ENCODE measurements at regions not wholly inside any gene's neighbourhood (a gene's known extent, or its start where the extent isn't known, plus 50 kb on each side); places are given as distances from the start of the nearest gene placed in this dataset.

DNA sequence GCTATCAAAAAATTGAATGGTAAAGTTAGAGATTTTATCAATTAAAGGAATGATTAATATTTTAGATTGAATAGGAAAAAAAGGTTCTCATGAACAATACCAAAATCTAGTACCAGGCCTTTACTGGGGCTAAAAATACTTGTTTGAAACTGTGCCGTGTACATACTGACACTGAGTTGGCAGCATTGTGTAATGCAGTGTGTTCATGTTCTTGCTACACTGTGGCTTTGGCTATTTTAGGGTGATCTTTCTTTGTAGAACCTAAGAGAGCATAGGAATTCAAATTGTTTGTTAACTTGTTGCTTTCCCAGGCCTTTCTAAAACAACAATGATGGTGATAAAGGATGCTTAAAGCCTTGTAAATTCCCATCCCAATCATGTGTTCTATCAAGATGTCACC is 80.9 kb downstream of the KIF4B start:
- TF ChIP-seq CTCF (IDR thresholded peaks at IDR 0.05) = no peak
- DNase-seq (no peak), ATAC-seq (peak in 2 of 4 donors; percentile 89 to 96)
- Histone ChIP-seq H3K27ac (no peak overlapping the region), H3K9me3 (no peaks in the 10 kb centered on the region), H3K36me3 (ENCODE audit: insufficient read depth in 1 of 2, low read depth in 1 of 2) (no peaks in the 10 kb centered on the region), H3K27me3 (ENCODE audit: insufficient read depth in 3 of 3, low read length in 2 of 3) (no peaks in the 10 kb centered on the region), H3K4me3 (no peak overlapping the region), H3K4me1 (no peaks in the 10 kb centered on the region)
- 59 to 67% (median 63%) methylated on average over 1 of the region's 1 CpG for WGBS, 3 donors
- intact Hi-C loops (cut with DNase I) = no loop called here

GRCh38 chr5:155097995-155098394 is 84.4 kb downstream of the KIF4B start:
- Histone ChIP-seq H3K4me3 (no peak overlapping the region), H3K27me3 (ENCODE audit: insufficient read depth in 3 of 3, low read length in 2 of 3) (no peaks in the 10 kb centered on the region), H3K9me3 (no peaks in the 10 kb centered on the region), H3K36me3 (ENCODE audit: insufficient read depth in 1 of 2, low read depth in 1 of 2) (no peaks in the 10 kb centered on the region), H3K4me1 (no peaks in the 10 kb centered on the region), H3K27ac (no peak overlapping the region)
- intact Hi-C loops (cut with DNase I) = no loop called here
- ATAC-seq = no peak
- no peak for DNase-seq
- WGBS, 3 donors = 48 to 86% (median 80%) methylated on average over 2 of the region's 2 CpGs
- no peak for TF ChIP-seq CTCF (IDR thresholded peaks at IDR 0.05)

- H3K27me3 ChIP-seq (ENCODE audit: insufficient read depth in 3 of 3, low read length in 2 of 3) = no peaks in the 10 kb centered on the region
- H3K4me1 ChIP-seq = no peaks in the 10 kb centered on the region
- intact Hi-C loops (cut with DNase I) = no loop called here
- TF ChIP-seq CTCF (IDR thresholded peaks at IDR 0.05) = no peak
- ATAC-seq (no peak), DNase-seq (no peak)
- no peaks in the 10 kb centered on the region for H3K36me3 ChIP-seq (ENCODE audit: insufficient read depth in 1 of 2, low read depth in 1 of 2)
- H3K27ac ChIP-seq = no peak overlapping the region
- H3K4me3 ChIP-seq = no peak overlapping the region
- no peaks in the 10 kb centered on the region for H3K9me3 ChIP-seq
- 57 to 65% (median 64%) methylated on average over 1 of the region's 1 CpG for WGBS, 3 donors
These were observed 84.9 kb downstream of the KIF4B start for GRCh38 chr5:155098433-155098832.

GRCh38 chr5:155101697-155102096 is 88.1 kb downstream of the KIF4B start:
- ATAC-seq (no peak), DNase-seq (no peak)
- intact Hi-C loops (cut with DNase I) = no loop called here
- no peaks in the 10 kb centered on the region for H3K4me1 ChIP-seq
- H3K9me3 ChIP-seq = no peaks in the 10 kb centered on the region
- no peak overlapping the region for H3K4me3 ChIP-seq
- no peaks in the 10 kb centered on the region for H3K27me3 ChIP-seq (ENCODE audit: insufficient read depth in 3 of 3, low read length in 2 of 3)
- WGBS, 3 donors = 41 to 56% (median 51%) methylated on average over 2 of the region's 2 CpGs
- TF ChIP-seq CTCF (IDR thresholded peaks at IDR 0.05) = no peak
- no peaks in the 10 kb centered on the region for H3K36me3 ChIP-seq (ENCODE audit: insufficient read depth in 1 of 2, low read depth in 1 of 2)
- no peak overlapping the region for H3K27ac ChIP-seq

GRCh38 chr5:155103146-155103545 is 89.6 kb downstream of the KIF4B start:
- no peak for ATAC-seq
- H3K4me1 ChIP-seq = no peaks in the 10 kb centered on the region
- H3K27me3 ChIP-seq (ENCODE audit: insufficient read depth in 3 of 3, low read length in 2 of 3) = no peaks in the 10 kb centered on the region
- intact Hi-C loops (cut with DNase I) = no loop called here
- H3K9me3 ChIP-seq = no peaks in the 10 kb centered on the region
- no peak for DNase-seq
- no peaks in the 10 kb centered on the region for H3K36me3 ChIP-seq (ENCODE audit: insufficient read depth in 1 of 2, low read depth in 1 of 2)
- WGBS, 3 donors = 67 to 76% (median 70%) methylated on average over 4 of the region's 4 CpGs
- no peak overlapping the region for H3K4me3 ChIP-seq
- TF ChIP-seq CTCF (IDR thresholded peaks at IDR 0.05) = no peak
- H3K27ac ChIP-seq = no peak overlapping the region
